ENCODE measurements at regions not wholly inside any gene's neighbourhood (a gene's known extent, or its start where the extent isn't known, plus 50 kb on each side); places are given as distances from the start of the nearest gene placed in this dataset.

- no peak overlapping the region for H3K9ac ChIP-seq (ENCODE audit: low read depth, low read length)
- H3K4me3 ChIP-seq (ENCODE audit: insufficient read depth, low read depth, low read length) = no peak overlapping the region
- no peak overlapping the region for H3K23ac ChIP-seq (ENCODE audit: low read depth, low read length)
- intact Hi-C loops (cut with micrococcal nuclease) = loop anchor here (5.0 kb wide), 1 partner anchor 178 kb away; no protein-coding TSS in a partner anchor
- no peak overlapping the region for H4K91ac ChIP-seq (ENCODE audit: insufficient read depth, low read depth, low read length)
- no peaks in the 10 kb centered on the region for H3K79me1 ChIP-seq (ENCODE audit: low read depth in 1 of 2, low read length in 2 of 2)
- H3K4ac ChIP-seq (ENCODE audit: low read depth, low read length) = no peak overlapping the region
- CTCF ChIA-PET = no interaction called here
- ATAC-seq (ENCODE audit: low read depth) = no peak
- H3K4me1 ChIP-seq (ENCODE audit: control insufficient read depth, insufficient read depth, low read length) = peaks cover 3% of the 10 kb centered on the region
- BruUV-seq (replicated peaks) = no TSS peak
- no peak overlapping the region for H4K8ac ChIP-seq (ENCODE audit: low read depth in 2 of 2, low read length in 2 of 2)
- in situ Hi-C loops (cut with MboI; ENCODE audit: low sequenced_read_pairs) = no loop called here
- H4K5ac ChIP-seq (ENCODE audit: low read depth, low read length) = no peak overlapping the region
- DNase-seq = no peak
- no peak overlapping the region for H2AFZ ChIP-seq (replicated peaks; ENCODE audit: low read length, poor library complexity)
- no peaks in the 10 kb centered on the region for H3K9me3 ChIP-seq (ENCODE audit: control insufficient read depth, insufficient read depth, low read length)
- no peak overlapping the region for H2BK15ac ChIP-seq (ENCODE audit: low read depth, low read length)
- POLR2A ChIA-PET (ENCODE audit: unreplicated experiment) = no interaction called here
- no peak overlapping the region for H3K14ac ChIP-seq (replicated peaks; ENCODE audit: low read depth, low read length)
- no peak overlapping the region for H2BK120ac ChIP-seq (ENCODE audit: low read depth, low read length)
- no peak overlapping the region for H3K56ac ChIP-seq (ENCODE audit: extremely low read depth, insufficient read depth, low read length)
- no peak overlapping the region for H3K4me2 ChIP-seq (ENCODE audit: low read depth, low read length)
- H2BK5ac ChIP-seq (ENCODE audit: low read depth, low read length, poor library complexity, severe bottlenecking) = no peak overlapping the region
- dilution Hi-C loops (cut with HindIII; ENCODE audit: low sequenced_read_pairs, unreplicated experiment) = no loop called here
- H2BK20ac ChIP-seq (ENCODE audit: low read depth, low read length) = no peak overlapping the region
- no peak overlapping the region for H2AK9ac ChIP-seq (replicated peaks; ENCODE audit: low read depth, low read length, poor library complexity)
- no peaks in the 10 kb centered on the region for H3K36me3 ChIP-seq (ENCODE audit: control insufficient read depth, insufficient read depth, low read length)
- TF ChIP-seq FOS (IDR thresholded peaks at IDR 0.05; ENCODE audit: low read depth, low read length) (no peak), SMC3 (IDR thresholded peaks at IDR 0.05; ENCODE audit: low read depth, low read length) (no peak), BHLHE40 (IDR thresholded peaks at IDR 0.05; ENCODE audit: low read depth, low read length) (no peak), NFE2L2 (IDR thresholded peaks at IDR 0.05; ENCODE audit: low read depth, low read length) (no peak), RCOR1 (IDR thresholded peaks at IDR 0.05; ENCODE audit: insufficient replicate concordance, low read length) (no peak), MAFK (IDR thresholded peaks at IDR 0.05; ENCODE audit: low read depth, low read length) (no peak), CTCF (conservative IDR thresholded peaks at IDR 0.05; ENCODE audit: low read depth, low read length) (no peak), RFX5 (IDR thresholded peaks at IDR 0.05; ENCODE audit: low read depth, low read length) (no peak), CEBPB (IDR thresholded peaks at IDR 0.05; ENCODE audit: low read depth, low read length) (no peak), USF2 (IDR thresholded peaks at IDR 0.05; ENCODE audit: low read depth, low read length) (no peak), CHD1 (IDR thresholded peaks at IDR 0.05; ENCODE audit: low read depth, low read length) (no peak), MAZ (IDR thresholded peaks at IDR 0.05; ENCODE audit: borderline replicate concordance, low read depth, low read length) (no peak), ELK1 (IDR thresholded peaks at IDR 0.05; ENCODE audit: borderline replicate concordance, low read depth, low read length) (no peak), POLR2A (IDR thresholded peaks at IDR 0.05; ENCODE audit: low read depth, low read length) (no peak), MXI1 (IDR thresholded peaks at IDR 0.05; ENCODE audit: borderline replicate concordance, low read depth, low read length) (no peak), RAD21 (IDR thresholded peaks at IDR 0.05; ENCODE audit: low read length) (no peak)
- H3K9me1 ChIP-seq (ENCODE audit: insufficient read depth, low read length) = no peaks in the 10 kb centered on the region
- no peak overlapping the region for H3K18ac ChIP-seq (ENCODE audit: low read depth, low read length)
- H4K20me1 ChIP-seq (ENCODE audit: insufficient read depth, low read length) = no peaks in the 10 kb centered on the region; the same call in 1 of the 2 replicates
- H3K27me3 ChIP-seq (ENCODE audit: control insufficient read depth, insufficient read depth, low read length) = peaks cover 3% of the 10 kb centered on the region; the same call in 1 of the 2 replicates
- no peak overlapping the region for H2AK5ac ChIP-seq (ENCODE audit: low read depth, low read length)
- H3K27ac ChIP-seq (ENCODE audit: insufficient read depth, low read length) = no peak overlapping the region
- no CpG with 5 or more reads among the region's 3 CpGs for WGBS, 2 experiments (ENCODE audit: extremely low coverage in 2 of 2, insufficient read length in 1 of 2)
Observed at GRCh38 chr4:10760086-10760485, 75.5 kb upstream of the CLNK start.

Data from IMR-90 (cell line).